ENCODE measurements at regions not wholly inside any gene's neighbourhood (a gene's known extent, or its start where the extent isn't known, plus 50 kb on each side); places are given as distances from the start of the nearest gene placed in this dataset.
"Not testable (repeated sequence)": the region's sequence is repeated elsewhere in the genome, so short reads cannot be mapped to it uniquely, and the experiment has no call there.

DNA sequence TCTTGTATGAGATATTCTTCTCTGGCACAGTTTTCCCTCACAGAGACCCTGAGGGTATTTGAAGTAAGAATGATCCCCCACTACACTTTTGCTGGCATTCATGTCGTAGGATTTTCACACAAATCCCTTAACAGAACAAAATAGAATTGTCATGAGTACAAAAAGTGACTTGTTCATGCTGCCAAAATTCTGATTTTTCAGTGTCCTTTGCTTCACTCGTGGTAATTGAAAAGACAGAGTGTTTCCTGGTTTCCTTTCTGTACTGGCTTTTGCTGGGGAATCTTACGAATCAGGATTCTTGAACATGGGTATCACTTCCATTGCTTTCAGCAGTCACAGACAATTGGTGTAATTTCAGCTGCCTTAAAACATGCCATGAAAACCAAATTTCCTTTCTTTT lies 756.3 kb downstream of the REEP3 start:
- in situ Hi-C loops (cut with HindIII; ENCODE audit: low sequenced_read_pairs), result no loop called here

DNA sequence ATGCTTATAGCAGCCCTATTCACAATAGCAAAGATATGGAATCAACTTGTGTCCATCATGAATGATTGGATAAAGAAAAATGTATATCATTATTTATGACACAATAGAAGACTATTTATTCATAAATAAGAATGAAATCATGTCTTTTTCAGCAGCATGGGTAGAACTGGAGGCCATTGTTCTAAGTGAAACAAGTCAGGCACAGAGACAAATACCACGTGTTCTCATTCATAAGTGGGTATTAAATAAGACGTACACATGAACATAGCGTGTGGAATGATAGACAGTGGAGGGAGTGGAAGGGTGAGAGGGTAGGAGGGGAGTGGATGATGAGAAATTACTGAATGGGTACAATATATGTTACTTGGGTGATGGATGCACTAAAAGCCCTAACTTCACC lies 762.4 kb downstream of the REEP3 start:
- in situ Hi-C loops (cut with HindIII; ENCODE audit: low sequenced_read_pairs), result no loop called here

DNA sequence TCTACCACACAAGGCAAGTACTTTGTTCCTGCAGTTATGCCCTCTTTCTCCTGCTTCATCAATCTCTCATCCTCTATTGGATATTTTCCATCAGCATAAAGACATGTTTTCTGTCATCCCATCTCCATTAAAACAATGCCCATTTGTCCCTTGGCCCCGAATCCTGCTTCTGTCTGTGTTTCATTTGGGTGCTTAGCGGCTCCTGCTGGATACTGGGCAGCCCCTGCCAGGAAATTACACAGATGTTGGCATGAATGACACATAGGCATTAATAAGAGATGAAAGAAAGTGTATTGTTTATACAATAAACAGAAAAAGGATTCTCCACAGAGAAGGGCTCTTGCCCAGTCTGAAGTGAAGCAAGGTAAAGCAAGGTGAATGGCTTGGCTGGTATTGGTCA lies 765.3 kb downstream of the REEP3 start:
- in situ Hi-C loops (cut with HindIII; ENCODE audit: low sequenced_read_pairs), result no loop called here

DNA sequence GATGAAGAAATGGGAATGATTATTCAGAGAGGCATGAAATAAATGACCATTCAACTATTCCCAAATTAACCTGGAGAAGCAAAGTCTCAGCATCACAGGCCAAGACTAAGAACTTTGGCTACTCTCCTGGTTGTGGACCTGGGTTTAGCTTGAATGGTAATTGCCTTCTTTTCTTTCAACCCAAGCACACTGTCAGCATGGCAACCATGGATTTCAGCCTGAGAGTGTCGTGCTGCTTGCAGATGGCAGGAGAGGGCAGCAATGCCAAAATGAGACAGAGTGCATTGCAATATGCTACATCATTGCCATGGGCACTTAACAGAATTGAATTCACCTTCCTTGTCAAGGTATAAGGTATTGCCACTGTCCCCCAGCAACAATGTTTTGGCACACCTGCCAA lies 767.2 kb downstream of the REEP3 start:
- in situ Hi-C loops (cut with HindIII; ENCODE audit: low sequenced_read_pairs), result no loop called here

DNA sequence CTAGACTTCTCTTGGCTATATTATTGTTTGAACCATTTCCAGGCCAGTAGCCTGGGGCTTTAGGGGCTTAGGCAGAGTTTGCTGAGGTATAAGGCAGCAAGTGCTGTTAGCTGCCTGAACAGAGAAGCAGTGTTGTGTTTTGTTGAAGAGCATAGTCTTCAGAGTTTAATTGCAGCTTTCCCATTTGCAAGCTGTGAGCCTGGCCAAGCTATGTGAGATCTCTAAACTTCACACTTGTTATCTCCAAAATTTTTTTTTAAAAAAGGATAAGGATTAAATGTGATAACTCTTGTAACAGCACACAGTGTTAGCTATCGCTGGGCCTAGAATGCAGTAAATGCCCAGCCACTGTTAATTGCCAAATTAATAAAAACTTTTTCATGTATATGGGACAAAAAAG lies 782.4 kb downstream of the REEP3 start:
- in situ Hi-C loops (cut with HindIII; ENCODE audit: low sequenced_read_pairs), result no loop called here

DNA sequence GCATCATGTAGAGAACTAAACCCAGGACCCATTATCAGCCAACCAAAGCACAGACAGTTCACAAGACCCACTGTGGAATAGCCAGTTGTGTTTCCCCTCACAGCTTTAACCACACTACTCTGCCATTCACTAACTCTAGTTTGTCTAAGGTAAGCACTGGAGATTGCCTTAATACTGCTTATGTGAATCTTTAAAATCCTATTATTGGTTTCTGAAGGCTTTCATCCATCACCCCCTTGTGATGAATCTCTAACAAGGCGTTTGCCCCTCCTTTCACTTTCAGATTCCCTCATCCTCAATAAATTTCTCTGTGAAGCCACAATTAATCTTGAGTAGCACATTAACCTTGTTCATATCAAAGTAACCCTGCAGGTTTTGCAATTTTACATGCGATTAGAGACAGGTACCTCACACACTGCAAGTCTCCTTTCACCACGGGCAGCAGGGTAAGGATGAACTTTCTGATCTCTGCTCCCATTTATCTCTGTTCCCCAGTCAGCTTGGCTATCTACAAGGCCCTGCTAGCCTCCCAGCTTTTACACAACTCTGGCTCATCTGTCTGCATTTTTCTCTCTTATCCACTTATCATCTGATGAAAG lies 785.6 kb downstream of the REEP3 start:
- in situ Hi-C loops (cut with HindIII; ENCODE audit: low sequenced_read_pairs), result no loop called here

DNA sequence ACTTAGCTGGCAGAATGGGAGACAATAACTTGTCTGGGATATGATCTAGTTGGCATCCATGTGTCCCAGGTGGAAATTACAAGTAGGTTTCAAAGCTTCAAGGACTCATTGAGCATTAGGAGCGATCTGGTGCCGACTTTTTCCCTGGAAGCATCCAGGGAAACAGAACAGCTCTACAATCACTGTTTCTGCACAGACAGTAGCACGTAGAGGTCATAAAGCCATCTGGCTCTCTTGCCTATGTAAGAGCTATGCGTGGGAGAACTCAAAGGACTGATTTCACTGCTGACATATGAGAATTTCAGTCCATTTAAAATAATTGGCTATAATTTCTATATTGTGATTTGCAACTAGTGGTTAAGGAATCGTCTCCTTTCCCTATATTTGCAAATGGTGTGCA lies 791.7 kb downstream of the REEP3 start:
- in situ Hi-C loops (cut with HindIII; ENCODE audit: low sequenced_read_pairs), result no loop called here

DNA sequence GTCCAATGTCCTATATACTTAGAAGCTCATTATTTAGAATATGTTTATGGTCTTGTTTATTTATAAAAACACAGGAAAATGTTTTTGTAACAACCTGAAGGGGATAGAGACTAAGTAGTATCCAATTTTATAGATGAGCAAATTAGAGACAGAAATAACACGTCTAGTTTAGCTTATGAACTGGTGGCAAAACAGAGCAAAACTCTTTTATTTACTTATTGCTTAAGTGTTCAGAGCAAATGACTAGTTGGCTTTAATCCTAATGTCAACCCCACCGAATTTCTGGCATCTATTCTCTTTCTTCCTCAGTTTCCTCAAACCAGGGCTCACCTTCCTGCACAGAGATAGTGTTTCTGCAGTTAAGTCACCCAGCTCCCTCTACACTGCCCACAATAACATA lies 792.8 kb downstream of the REEP3 start:
- in situ Hi-C loops (cut with HindIII; ENCODE audit: low sequenced_read_pairs), result no loop called here

DNA sequence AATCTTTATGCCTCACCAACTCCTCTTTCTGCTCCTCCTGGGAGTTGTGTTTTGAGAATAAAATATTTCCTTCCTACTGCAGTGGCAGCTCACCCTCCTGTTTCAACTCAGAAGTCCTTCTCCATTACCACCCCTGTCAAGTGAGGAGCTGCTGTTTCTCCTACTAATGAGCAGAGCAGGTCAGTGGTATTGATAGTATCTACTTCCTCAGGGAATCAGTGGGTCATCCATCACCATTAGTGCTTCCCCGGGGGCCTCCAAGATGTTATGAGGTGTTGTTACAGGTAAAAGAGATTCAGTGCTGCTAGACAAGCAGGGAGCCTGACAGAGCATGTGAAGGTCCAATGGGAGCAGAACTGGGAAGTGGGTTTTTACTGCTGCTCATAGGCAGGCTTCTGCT lies 795.2 kb downstream of the REEP3 start:
- in situ Hi-C loops (cut with HindIII; ENCODE audit: low sequenced_read_pairs), result no loop called here

DNA sequence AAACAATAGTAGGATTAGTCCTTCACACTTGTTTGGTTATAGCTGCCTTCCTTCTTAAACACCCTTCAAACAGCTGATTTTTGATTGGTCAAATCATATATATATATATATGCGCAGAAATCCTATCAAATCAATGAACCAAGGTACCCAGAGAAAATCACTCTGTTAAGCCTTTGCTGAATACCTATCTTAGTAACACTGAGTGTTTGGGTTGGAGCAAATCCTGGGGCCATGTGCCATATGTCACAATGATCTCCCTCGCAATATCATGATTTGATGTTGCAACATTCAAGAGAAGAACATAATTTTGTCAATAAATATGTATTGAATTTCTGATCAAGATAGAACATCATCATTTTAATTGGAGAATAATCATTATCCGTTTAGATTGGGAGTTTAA lies 795.6 kb downstream of the REEP3 start:
- in situ Hi-C loops (cut with HindIII; ENCODE audit: low sequenced_read_pairs), result no loop called here

GRCh38 chr10:64320448-64320847 lies 799.2 kb downstream of the REEP3 start:
- in situ Hi-C loops (cut with HindIII; ENCODE audit: low sequenced_read_pairs), result no loop called here

- in situ Hi-C loops (cut with HindIII; ENCODE audit: low sequenced_read_pairs), result no loop called here
Observed at GRCh38 chr10:64329510-64329909, 808.3 kb downstream of the REEP3 start.

- in situ Hi-C loops (cut with HindIII; ENCODE audit: low sequenced_read_pairs), result no loop called here
Observed at GRCh38 chr10:64332551-64332950, 811.4 kb downstream of the REEP3 start.

DNA sequence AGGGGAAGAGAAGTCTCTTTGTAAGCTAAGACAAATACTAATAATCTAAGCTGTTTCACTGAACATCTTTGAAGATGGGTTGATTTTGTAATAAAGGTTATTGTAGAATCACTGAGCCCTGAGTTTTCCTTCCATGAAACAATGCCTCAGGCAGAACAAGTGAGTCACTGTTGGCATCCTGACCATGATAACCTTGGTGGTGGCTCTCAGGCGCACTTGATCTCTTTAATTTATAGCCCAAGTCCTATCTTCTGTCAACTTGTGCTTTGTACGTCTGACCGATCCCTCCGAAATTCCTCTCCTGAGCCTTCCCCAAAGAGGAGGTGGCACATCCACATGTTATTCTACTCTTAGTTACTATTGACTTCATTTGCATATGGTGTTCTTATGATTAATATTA lies 812.9 kb downstream of the REEP3 start:
- in situ Hi-C loops (cut with HindIII; ENCODE audit: low sequenced_read_pairs), result no loop called here

GRCh38 chr10:64344211-64344610 lies 823.0 kb downstream of the REEP3 start:
- in situ Hi-C loops (cut with HindIII; ENCODE audit: low sequenced_read_pairs), result no loop called here

DNA sequence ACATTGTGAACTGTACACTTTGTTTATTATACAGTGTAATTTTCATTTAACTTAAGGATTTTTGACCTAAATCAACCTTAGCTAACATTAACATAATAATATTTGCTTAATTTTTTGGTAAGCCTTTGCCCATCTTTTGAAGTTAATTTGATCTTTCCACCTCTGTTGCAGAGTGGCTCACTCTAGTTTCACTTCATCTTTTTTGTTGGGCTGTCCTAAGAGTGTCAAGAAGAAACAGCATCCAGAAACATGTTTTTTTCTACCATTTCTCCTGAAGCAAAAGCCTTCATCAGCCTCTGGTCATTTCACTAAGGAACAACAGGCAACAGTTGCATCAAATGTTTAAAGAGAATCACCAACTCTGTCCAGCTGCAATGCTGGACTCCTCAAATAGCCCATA lies 824.7 kb downstream of the REEP3 start:
- in situ Hi-C loops (cut with HindIII; ENCODE audit: low sequenced_read_pairs), result no loop called here

GRCh38 chr10:64346389-64346788 lies 825.2 kb downstream of the REEP3 start:
- in situ Hi-C loops (cut with HindIII; ENCODE audit: low sequenced_read_pairs), result no loop called here

DNA sequence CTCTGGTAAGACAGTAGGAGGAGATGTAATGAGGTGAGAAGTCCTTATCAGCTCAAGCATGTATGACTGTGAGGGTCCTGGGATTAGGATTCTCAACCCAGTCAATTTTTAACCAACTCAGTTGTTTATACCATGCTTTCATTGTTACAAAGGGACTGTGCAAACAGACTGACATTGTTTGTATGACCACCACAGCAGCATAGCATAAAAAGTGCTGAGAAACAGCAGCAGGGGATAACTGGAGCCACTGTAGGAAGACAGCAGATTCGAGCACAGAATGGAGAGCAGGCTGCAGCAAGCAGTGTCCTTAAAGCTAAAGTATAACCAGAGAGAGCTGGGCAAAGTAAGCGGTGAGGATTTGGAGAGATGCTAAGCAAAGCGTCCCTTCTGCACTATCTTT lies 829.5 kb downstream of the REEP3 start:
- in situ Hi-C loops (cut with HindIII; ENCODE audit: low sequenced_read_pairs), result no loop called here

DNA sequence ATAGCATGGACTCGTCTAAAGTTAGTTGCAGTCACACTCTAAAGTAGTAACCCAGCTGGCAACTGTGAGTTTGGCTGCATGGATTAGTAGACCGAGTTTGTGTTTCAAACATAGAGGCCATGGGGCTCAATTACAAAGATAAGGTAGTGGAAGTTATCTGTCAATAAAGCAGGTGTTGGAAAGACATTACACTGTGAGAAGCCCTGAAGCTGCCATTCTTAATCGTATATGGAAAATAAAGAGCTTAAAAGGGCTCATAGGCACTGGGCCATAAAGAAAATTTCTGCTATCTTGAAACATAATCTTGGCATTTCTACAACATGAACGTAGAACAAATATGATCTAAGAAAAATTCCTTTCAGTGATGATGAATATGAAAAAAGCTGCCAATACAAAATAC lies 837.7 kb downstream of the REEP3 start:
- in situ Hi-C loops (cut with HindIII; ENCODE audit: low sequenced_read_pairs), result no loop called here

DNA sequence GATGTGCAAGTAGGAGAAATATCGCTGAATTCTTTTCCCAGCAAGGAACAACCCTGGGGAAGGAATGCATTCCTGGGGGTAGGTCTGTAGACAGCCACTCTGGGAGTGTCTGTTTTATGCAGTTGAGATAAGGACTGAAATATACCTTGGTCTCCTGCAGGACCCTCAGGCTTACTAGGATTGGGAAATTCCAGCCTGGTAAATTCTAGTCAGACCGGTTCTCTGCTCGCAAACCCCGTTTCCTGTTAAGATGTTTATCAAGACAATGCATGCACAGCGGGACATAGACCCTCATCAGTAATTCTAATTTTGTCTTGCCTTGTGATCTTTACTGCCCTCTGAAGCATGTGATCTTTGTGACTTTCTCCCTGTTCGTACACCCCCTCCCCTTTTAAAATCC lies 839.0 kb downstream of the REEP3 start:
- in situ Hi-C loops (cut with HindIII; ENCODE audit: low sequenced_read_pairs), result not testable (repeated sequence)

- in situ Hi-C loops (cut with HindIII; ENCODE audit: low sequenced_read_pairs), result no loop called here
Observed at GRCh38 chr10:64363687-64364086, 842.5 kb downstream of the REEP3 start.

- in situ Hi-C loops (cut with HindIII; ENCODE audit: low sequenced_read_pairs), result no loop called here
Observed at GRCh38 chr10:64365663-64366062, 844.5 kb downstream of the REEP3 start.

GRCh38 chr10:64368298-64368697 lies 847.1 kb downstream of the REEP3 start:
- in situ Hi-C loops (cut with HindIII; ENCODE audit: low sequenced_read_pairs), result no loop called here
